ENCODE measurements at regions not wholly inside any gene's neighbourhood (a gene's known extent, or its start where the extent isn't known, plus 50 kb on each side); places are given as distances from the start of the nearest gene placed in this dataset.

GRCh38 chrX:1911401-1912128 lies 296.7 kb downstream of the ASMT start:
- Histone ChIP-seq H3K4me3 (ENCODE audit: insufficient read depth, low read depth, low read length) (no peak overlapping the region), H3K27me3 (ENCODE audit: control insufficient read depth, insufficient read depth, low read length) (no peaks in the 10 kb centered on the region), H3K36me3 (replicated peaks; ENCODE audit: control insufficient read depth, insufficient read depth, low read length) (no peaks in the 10 kb centered on the region)
- DNase-seq = no peak

- no peak for DNase-seq
Measured at GRCh38 chrX:1912193-1912592, 297.3 kb downstream of the ASMT start.

GRCh38 chrX:1914606-1915365 lies 299.9 kb downstream of the ASMT start:
- DNase-seq = peak; percentile 48
- Histone ChIP-seq H3K27me3 (ENCODE audit: control insufficient read depth, insufficient read depth, low read length) (no peaks in the 10 kb centered on the region), H3K4me3 (ENCODE audit: insufficient read depth, low read depth, low read length) (no peak overlapping the region), H3K36me3 (replicated peaks; ENCODE audit: control insufficient read depth, insufficient read depth, low read length) (no peaks in the 10 kb centered on the region)

More at GRCh38 chrX:1912193-1912592, 297.3 kb downstream of the ASMT start:
- Histone ChIP-seq H3K36me3 (replicated peaks; ENCODE audit: control insufficient read depth, insufficient read depth, low read length) (no peaks in the 10 kb centered on the region), H3K4me3 (ENCODE audit: insufficient read depth, low read depth, low read length) (no peak overlapping the region), H3K27me3 (ENCODE audit: control insufficient read depth, insufficient read depth, low read length) (no peaks in the 10 kb centered on the region)

- H3K4me3 ChIP-seq (ENCODE audit: insufficient read depth, low read depth, low read length) = no peak overlapping the region
- no peaks in the 10 kb centered on the region for H3K36me3 ChIP-seq (replicated peaks; ENCODE audit: control insufficient read depth, insufficient read depth, low read length)
- H3K27me3 ChIP-seq (ENCODE audit: control insufficient read depth, insufficient read depth, low read length) = no peaks in the 10 kb centered on the region
- no peak for DNase-seq
Measured at GRCh38 chrX:1918780-1919179, 303.9 kb downstream of the ASMT start.

- DNase-seq = peak; percentile 65
- Histone ChIP-seq H3K27me3 (ENCODE audit: control insufficient read depth, insufficient read depth, low read length) (no peaks in the 10 kb centered on the region), H3K4me3 (ENCODE audit: insufficient read depth, low read depth, low read length) (no peak overlapping the region), H3K36me3 (replicated peaks; ENCODE audit: control insufficient read depth, insufficient read depth, low read length) (no peaks in the 10 kb centered on the region)
Measured at GRCh38 chrX:1925053-1925481, 310.2 kb downstream of the ASMT start.

GRCh38 chrX:1928805-1929204 lies 313.9 kb downstream of the ASMT start:
- no peak overlapping the region for H3K4me3 ChIP-seq (ENCODE audit: insufficient read depth, low read depth, low read length)
- no peaks in the 10 kb centered on the region for H3K27me3 ChIP-seq (ENCODE audit: control insufficient read depth, insufficient read depth, low read length)
- DNase-seq = peak; percentile 35
- H3K36me3 ChIP-seq (replicated peaks; ENCODE audit: control insufficient read depth, insufficient read depth, low read length) = no peaks in the 10 kb centered on the region

GRCh38 chrX:1932231-1932630 lies 317.4 kb downstream of the ASMT start:
- Histone ChIP-seq H3K4me3 (ENCODE audit: insufficient read depth, low read depth, low read length) (no peak overlapping the region), H3K27me3 (ENCODE audit: control insufficient read depth, insufficient read depth, low read length) (no peaks in the 10 kb centered on the region), H3K36me3 (replicated peaks; ENCODE audit: control insufficient read depth, insufficient read depth, low read length) (no peaks in the 10 kb centered on the region)
- DNase-seq = no peak

GRCh38 chrX:1933964-1934363 lies 319.1 kb downstream of the ASMT start:
- Histone ChIP-seq H3K4me3 (ENCODE audit: insufficient read depth, low read depth, low read length) (no peak overlapping the region), H3K36me3 (replicated peaks; ENCODE audit: control insufficient read depth, insufficient read depth, low read length) (no peaks in the 10 kb centered on the region), H3K27me3 (ENCODE audit: control insufficient read depth, insufficient read depth, low read length) (no peaks in the 10 kb centered on the region)
- no peak for DNase-seq

GRCh38 chrX:1935805-1936204 lies 320.9 kb downstream of the ASMT start:
- no peaks in the 10 kb centered on the region for H3K27me3 ChIP-seq (ENCODE audit: control insufficient read depth, insufficient read depth, low read length)
- no peak for DNase-seq
- no peaks in the 10 kb centered on the region for H3K36me3 ChIP-seq (replicated peaks; ENCODE audit: control insufficient read depth, insufficient read depth, low read length)
- no peak overlapping the region for H3K4me3 ChIP-seq (ENCODE audit: insufficient read depth, low read depth, low read length)

GRCh38 chrX:1938190-1938589 lies 323.3 kb downstream of the ASMT start:
- H3K4me3 ChIP-seq (ENCODE audit: insufficient read depth, low read depth, low read length) = no peak overlapping the region
- no peaks in the 10 kb centered on the region for H3K27me3 ChIP-seq (ENCODE audit: control insufficient read depth, insufficient read depth, low read length)
- DNase-seq = no peak
- no peaks in the 10 kb centered on the region for H3K36me3 ChIP-seq (replicated peaks; ENCODE audit: control insufficient read depth, insufficient read depth, low read length)

- no peak overlapping the region for H3K4me3 ChIP-seq (ENCODE audit: insufficient read depth, low read depth, low read length)
- H3K36me3 ChIP-seq (replicated peaks; ENCODE audit: control insufficient read depth, insufficient read depth, low read length) = no peaks in the 10 kb centered on the region
- DNase-seq = no peak
- no peaks in the 10 kb centered on the region for H3K27me3 ChIP-seq (ENCODE audit: control insufficient read depth, insufficient read depth, low read length)
Measured at GRCh38 chrX:1941321-1941720, 326.5 kb downstream of the ASMT start.

GRCh38 chrX:1945879-1946278 lies 331.0 kb downstream of the ASMT start:
- no peak overlapping the region for H3K4me3 ChIP-seq (ENCODE audit: insufficient read depth, low read depth, low read length)
- no peaks in the 10 kb centered on the region for H3K27me3 ChIP-seq (ENCODE audit: control insufficient read depth, insufficient read depth, low read length)
- no peak for DNase-seq
- no peaks in the 10 kb centered on the region for H3K36me3 ChIP-seq (replicated peaks; ENCODE audit: control insufficient read depth, insufficient read depth, low read length)

- Histone ChIP-seq H3K4me3 (ENCODE audit: insufficient read depth, low read depth, low read length) (no peak overlapping the region), H3K36me3 (replicated peaks; ENCODE audit: control insufficient read depth, insufficient read depth, low read length) (no peaks in the 10 kb centered on the region)
- no peak for DNase-seq
Measured at GRCh38 chrX:1946974-1947373, 332.1 kb downstream of the ASMT start.

More at GRCh38 chrX:1946974-1947373, 332.1 kb downstream of the ASMT start:
- H3K27me3 ChIP-seq (ENCODE audit: control insufficient read depth, insufficient read depth, low read length) = no peaks in the 10 kb centered on the region

Measured in H7 (cell line).